ENCODE measurements at regions not wholly inside any gene's neighbourhood (a gene's known extent, or its start where the extent isn't known, plus 50 kb on each side); places are given as distances from the start of the nearest gene placed in this dataset.

- H3K9me3 ChIP-seq (ENCODE audit: insufficient read depth, low read length) = no peaks in the 10 kb centered on the region
- no peak overlapping the region for H3K4me2 ChIP-seq (ENCODE audit: low read length)
- peaks cover 46% of the 10 kb centered on the region for H3K27me3 ChIP-seq (ENCODE audit: low read depth, low read length)
- H3K27ac ChIP-seq (ENCODE audit: low read length) = no peak overlapping the region
- H3K4me1 ChIP-seq (ENCODE audit: low read length) = no peaks in the 10 kb centered on the region
- no peak overlapping the region for H2AFZ ChIP-seq (ENCODE audit: low read depth, low read length)
- no peaks in the 10 kb centered on the region for H3K36me3 ChIP-seq (replicated peaks; ENCODE audit: low read depth, low read length)
- TF ChIP-seq CTCF (IDR thresholded peaks at IDR 0.05; ENCODE audit: low read depth, low read length) = no peak
- no peak for TF ChIP-seq EZH2phosphoT487 (IDR thresholded peaks at IDR 0.05; ENCODE audit: low read depth)
- no peak overlapping the region for H3K4me3 ChIP-seq (ENCODE audit: low read length)
- no peaks in the 10 kb centered on the region for H4K20me1 ChIP-seq (ENCODE audit: insufficient read depth, low read length)
- H3K79me2 ChIP-seq (ENCODE audit: low read length) = no peaks in the 10 kb centered on the region
- no peak overlapping the region for H3K9ac ChIP-seq (ENCODE audit: low read length)
Measured at GRCh38 chr20:51281521-51281920, 258.6 kb upstream of the KCNG1 start.

- no peaks in the 10 kb centered on the region for H3K79me2 ChIP-seq (ENCODE audit: low read length)
- TF ChIP-seq EZH2phosphoT487 (IDR thresholded peaks at IDR 0.05; ENCODE audit: low read depth) (no peak), CTCF (IDR thresholded peaks at IDR 0.05; ENCODE audit: low read depth, low read length) (no peak)
- no peak overlapping the region for H3K27ac ChIP-seq (ENCODE audit: low read length)
- no peak overlapping the region for H3K9ac ChIP-seq (ENCODE audit: low read length)
- no peak overlapping the region for H2AFZ ChIP-seq (ENCODE audit: low read depth, low read length)
- H4K20me1 ChIP-seq (ENCODE audit: insufficient read depth, low read length) = no peaks in the 10 kb centered on the region
- H3K4me3 ChIP-seq (ENCODE audit: low read length) = no peak overlapping the region
- no peaks in the 10 kb centered on the region for H3K4me1 ChIP-seq (ENCODE audit: low read length)
- H3K9me3 ChIP-seq (ENCODE audit: insufficient read depth, low read length) = no peaks in the 10 kb centered on the region
- H3K27me3 ChIP-seq (ENCODE audit: low read depth, low read length) = peaks cover 38% of the 10 kb centered on the region
- H3K4me2 ChIP-seq (ENCODE audit: low read length) = no peak overlapping the region
- no peaks in the 10 kb centered on the region for H3K36me3 ChIP-seq (replicated peaks; ENCODE audit: low read depth, low read length)
Measured at GRCh38 chr20:51280047-51280446, 257.1 kb upstream of the KCNG1 start.

- no peak overlapping the region for H3K27ac ChIP-seq (ENCODE audit: low read length)
- H2AFZ ChIP-seq (ENCODE audit: low read depth, low read length) = no peak overlapping the region
- no peak overlapping the region for H3K4me3 ChIP-seq (ENCODE audit: low read length)
- no peak overlapping the region for H3K9ac ChIP-seq (ENCODE audit: low read length)
- no peak for TF ChIP-seq EZH2phosphoT487 (IDR thresholded peaks at IDR 0.05; ENCODE audit: low read depth)
- no peak for TF ChIP-seq CTCF (IDR thresholded peaks at IDR 0.05; ENCODE audit: low read depth, low read length)
- no peaks in the 10 kb centered on the region for H3K4me1 ChIP-seq (ENCODE audit: low read length)
- no peaks in the 10 kb centered on the region for H3K36me3 ChIP-seq (replicated peaks; ENCODE audit: low read depth, low read length)
- peaks cover 30% of the 10 kb centered on the region for H3K27me3 ChIP-seq (ENCODE audit: low read depth, low read length)
- no peak overlapping the region for H3K4me2 ChIP-seq (ENCODE audit: low read length)
- no peaks in the 10 kb centered on the region for H3K79me2 ChIP-seq (ENCODE audit: low read length)
- H3K9me3 ChIP-seq (ENCODE audit: insufficient read depth, low read length) = no peaks in the 10 kb centered on the region
- no peaks in the 10 kb centered on the region for H4K20me1 ChIP-seq (ENCODE audit: insufficient read depth, low read length)
Measured at GRCh38 chr20:51277961-51278360, 255.1 kb upstream of the KCNG1 start.

- Histone ChIP-seq H3K27me3 (ENCODE audit: low read depth, low read length) (peaks cover 33% of the 10 kb centered on the region), H3K9me3 (ENCODE audit: insufficient read depth, low read length) (0 out of 2 replicates have a peak, but pooled peaks cover 1% of the 10 kb centered on the region)
Measured at GRCh38 chr20:51276296-51276695, 253.4 kb upstream of the KCNG1 start.

More at GRCh38 chr20:51276296-51276695, 253.4 kb upstream of the KCNG1 start:
- no peak overlapping the region for H3K9ac ChIP-seq (ENCODE audit: low read length)
- no peak overlapping the region for H2AFZ ChIP-seq (ENCODE audit: low read depth, low read length)
- H3K27ac ChIP-seq (ENCODE audit: low read length) = no peak overlapping the region
- no peak for TF ChIP-seq EZH2phosphoT487 (IDR thresholded peaks at IDR 0.05; ENCODE audit: low read depth)
- no peak for TF ChIP-seq CTCF (IDR thresholded peaks at IDR 0.05; ENCODE audit: low read depth, low read length)
- H4K20me1 ChIP-seq (ENCODE audit: insufficient read depth, low read length) = no peaks in the 10 kb centered on the region
- H3K4me2 ChIP-seq (ENCODE audit: low read length) = no peak overlapping the region
- no peaks in the 10 kb centered on the region for H3K4me1 ChIP-seq (ENCODE audit: low read length)
- no peaks in the 10 kb centered on the region for H3K79me2 ChIP-seq (ENCODE audit: low read length)
- H3K4me3 ChIP-seq (ENCODE audit: low read length) = no peak overlapping the region
- H3K36me3 ChIP-seq (replicated peaks; ENCODE audit: low read depth, low read length) = no peaks in the 10 kb centered on the region
